ENCODE measurements at regions not wholly inside any gene's neighbourhood (a gene's known extent, or its start where the extent isn't known, plus 50 kb on each side); places are given as distances from the start of the nearest gene placed in this dataset.

- TF ChIP-seq CTCF (IDR thresholded peaks at IDR 0.05; ENCODE audit: control insufficient read depth, extremely low read depth, insufficient read depth), result no peak
Observed at GRCh38 chr11:15501566-15501965, 386.8 kb downstream of the INSC start.

GRCh38 chr11:15505155-15505554, 390.4 kb downstream of the INSC start:
- no peak for TF ChIP-seq CTCF (IDR thresholded peaks at IDR 0.05; ENCODE audit: control insufficient read depth, extremely low read depth, insufficient read depth)
- no peak overlapping the region for H3K4me3 ChIP-seq (ENCODE audit: low read depth, low read length)
- DNase-seq (ENCODE audit: low read depth), result no peak

More at GRCh38 chr11:15501566-15501965, 386.8 kb downstream of the INSC start:
- DNase-seq (ENCODE audit: low read depth), result no peak
- no peak overlapping the region for H3K4me3 ChIP-seq (ENCODE audit: low read depth, low read length)

- peak; percentile 73 for DNase-seq (ENCODE audit: low read depth)
- H3K4me3 ChIP-seq (ENCODE audit: low read depth, low read length), result no peak overlapping the region
- TF ChIP-seq CTCF (IDR thresholded peaks at IDR 0.05; ENCODE audit: control insufficient read depth, extremely low read depth, insufficient read depth), result no peak
Observed at GRCh38 chr11:15507592-15507991, 392.9 kb downstream of the INSC start.

GRCh38 chr11:15509082-15509481, 394.4 kb downstream of the INSC start:
- no peak for TF ChIP-seq CTCF (IDR thresholded peaks at IDR 0.05; ENCODE audit: control insufficient read depth, extremely low read depth, insufficient read depth)
- H3K4me3 ChIP-seq (ENCODE audit: low read depth, low read length), result no peak overlapping the region
- DNase-seq (ENCODE audit: low read depth), result no peak

GRCh38 chr11:15519124-15519791, 404.5 kb downstream of the INSC start:
- no peak for DNase-seq (ENCODE audit: low read depth)
- no peak for TF ChIP-seq CTCF (IDR thresholded peaks at IDR 0.05; ENCODE audit: control insufficient read depth, extremely low read depth, insufficient read depth)
- H3K4me3 ChIP-seq (ENCODE audit: low read depth, low read length), result no peak overlapping the region

GRCh38 chr11:15519911-15520310, 405.2 kb downstream of the INSC start:
- no peak for TF ChIP-seq CTCF (IDR thresholded peaks at IDR 0.05; ENCODE audit: control insufficient read depth, extremely low read depth, insufficient read depth)
- no peak for DNase-seq (ENCODE audit: low read depth)
- no peak overlapping the region for H3K4me3 ChIP-seq (ENCODE audit: low read depth, low read length)

- no peak for TF ChIP-seq CTCF (IDR thresholded peaks at IDR 0.05; ENCODE audit: control insufficient read depth, extremely low read depth, insufficient read depth)
- no peak overlapping the region for H3K4me3 ChIP-seq (ENCODE audit: low read depth, low read length)
- DNase-seq (ENCODE audit: low read depth), result no peak
Observed at GRCh38 chr11:15523543-15523942, 408.8 kb downstream of the INSC start.
